ENCODE measurements at regions not wholly inside any gene's neighbourhood (a gene's known extent, or its start where the extent isn't known, plus 50 kb on each side); places are given as distances from the start of the nearest gene placed in this dataset.

DNA sequence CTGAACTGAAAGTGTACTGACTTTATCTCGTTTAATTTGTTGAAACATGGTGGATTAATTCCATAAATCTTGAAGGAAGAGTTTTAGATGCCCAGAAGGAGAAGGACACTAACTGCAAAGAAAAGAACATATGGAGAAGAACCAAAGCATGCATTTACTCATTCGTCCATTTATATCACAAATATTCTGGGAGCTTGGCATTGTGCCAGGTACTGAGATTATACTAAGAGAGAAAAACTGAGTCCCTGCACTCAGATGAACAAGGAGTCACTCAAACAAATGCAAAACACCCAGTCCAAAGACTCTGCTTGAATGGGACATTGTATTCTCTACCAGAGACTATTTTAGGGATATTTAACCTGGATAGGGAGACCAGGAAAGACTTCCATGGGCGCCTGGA, 588.0 kb upstream of the MGMT start:
- Histone ChIP-seq H3K79me2 (ENCODE audit: insufficient read depth) (no peaks in the 10 kb centered on the region), H3K4me3 (ENCODE audit: low read depth in 2 of 2, low read length in 1 of 2) (no peak overlapping the region), H3F3A (replicated peaks; ENCODE audit: insufficient read depth) (no peaks in the 10 kb centered on the region), H3K4me2 (no peak overlapping the region), H4K20me1 (ENCODE audit: insufficient read depth) (no peaks in the 10 kb centered on the region), H3K4me1 (ENCODE audit: control insufficient read depth in 1 of 2, insufficient read depth in 2 of 2, low read depth in 1 of 2, low read length in 1 of 2) (no peaks in the 10 kb centered on the region; a peak in 1 of 4 replicates), H3K9me2 (no peaks in the 10 kb centered on the region), H3K9me3 (no peaks in the 10 kb centered on the region; the same call in 1 of the 2 replicates), H3K27ac (ENCODE audit: low read depth in 2 of 2, low read length in 1 of 2) (no peak overlapping the region), H3K27me3 (ENCODE audit: insufficient read depth) (no peaks in the 10 kb centered on the region), H3K9ac (no peak overlapping the region), H2AFZ (ENCODE audit: low read depth) (no peak overlapping the region), H3K36me3 (replicated peaks in 1 of 2; ENCODE audit: control insufficient read depth in 1 of 2, insufficient read depth in 2 of 2, low read length in 1 of 2) (no peaks in the 10 kb centered on the region)
- ChIA-PET CTCF (interaction anchor here (1.3 kb wide), 1 partner anchor 18 kb away, joined by 3 read pairs; no protein-coding TSS in a partner anchor), POLR2A (no interaction called here)
- TF ChIP-seq TAF1 (IDR thresholded peaks at IDR 0.05; ENCODE audit: borderline replicate concordance, low read depth, low read length), result no peak
- no peak for TF ChIP-seq POLR2AphosphoS5 (IDR thresholded peaks at IDR 0.05; ENCODE audit: low read depth, low read length)
- no peak for TF ChIP-seq EZH2phosphoT487 (IDR thresholded peaks at IDR 0.05; ENCODE audit: borderline replicate concordance, low read depth)
- no peak for TF ChIP-seq NRF1 (IDR thresholded peaks at IDR 0.05; ENCODE audit: low read depth, low read length)
- TF ChIP-seq, protein P1, sequence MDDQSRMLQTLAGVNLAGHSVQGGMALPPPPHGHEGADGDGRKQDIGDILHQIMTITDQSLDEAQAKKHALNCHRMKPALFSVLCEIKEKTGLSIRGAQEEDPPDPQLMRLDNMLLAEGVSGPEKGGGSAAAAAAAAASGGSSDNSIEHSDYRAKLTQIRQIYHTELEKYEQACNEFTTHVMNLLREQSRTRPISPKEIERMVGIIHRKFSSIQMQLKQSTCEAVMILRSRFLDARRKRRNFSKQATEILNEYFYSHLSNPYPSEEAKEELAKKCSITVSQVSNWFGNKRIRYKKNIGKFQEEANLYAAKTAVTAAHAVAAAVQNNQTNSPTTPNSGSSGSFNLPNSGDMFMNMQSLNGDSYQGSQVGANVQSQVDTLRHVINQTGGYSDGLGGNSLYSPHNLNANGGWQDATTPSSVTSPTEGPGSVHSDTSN (IDR thresholded peaks at IDR 0.05), result no peak
- TF ChIP-seq, protein P2, sequence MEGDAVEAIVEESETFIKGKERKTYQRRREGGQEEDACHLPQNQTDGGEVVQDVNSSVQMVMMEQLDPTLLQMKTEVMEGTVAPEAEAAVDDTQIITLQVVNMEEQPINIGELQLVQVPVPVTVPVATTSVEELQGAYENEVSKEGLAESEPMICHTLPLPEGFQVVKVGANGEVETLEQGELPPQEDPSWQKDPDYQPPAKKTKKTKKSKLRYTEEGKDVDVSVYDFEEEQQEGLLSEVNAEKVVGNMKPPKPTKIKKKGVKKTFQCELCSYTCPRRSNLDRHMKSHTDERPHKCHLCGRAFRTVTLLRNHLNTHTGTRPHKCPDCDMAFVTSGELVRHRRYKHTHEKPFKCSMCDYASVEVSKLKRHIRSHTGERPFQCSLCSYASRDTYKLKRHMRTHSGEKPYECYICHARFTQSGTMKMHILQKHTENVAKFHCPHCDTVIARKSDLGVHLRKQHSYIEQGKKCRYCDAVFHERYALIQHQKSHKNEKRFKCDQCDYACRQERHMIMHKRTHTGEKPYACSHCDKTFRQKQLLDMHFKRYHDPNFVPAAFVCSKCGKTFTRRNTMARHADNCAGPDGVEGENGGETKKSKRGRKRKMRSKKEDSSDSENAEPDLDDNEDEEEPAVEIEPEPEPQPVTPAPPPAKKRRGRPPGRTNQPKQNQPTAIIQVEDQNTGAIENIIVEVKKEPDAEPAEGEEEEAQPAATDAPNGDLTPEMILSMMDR (IDR thresholded peaks at IDR 0.05), result no peak
- no peak for TF ChIP-seq ELF1 (IDR thresholded peaks at IDR 0.05)
- no peak for TF ChIP-seq SIN3A (IDR thresholded peaks at IDR 0.05; ENCODE audit: borderline replicate concordance, low read depth, low read length)
- TF ChIP-seq TCF12 (IDR thresholded peaks at IDR 0.05), result no peak
- TF ChIP-seq TEAD4 (IDR thresholded peaks at IDR 0.05; ENCODE audit: borderline replicate concordance, insufficient read depth), result no peak
- no peak for TF ChIP-seq FOXJ3 (CRISPR knock-in tag; IDR thresholded peaks at IDR 0.05)
- TF ChIP-seq, protein P3, sequence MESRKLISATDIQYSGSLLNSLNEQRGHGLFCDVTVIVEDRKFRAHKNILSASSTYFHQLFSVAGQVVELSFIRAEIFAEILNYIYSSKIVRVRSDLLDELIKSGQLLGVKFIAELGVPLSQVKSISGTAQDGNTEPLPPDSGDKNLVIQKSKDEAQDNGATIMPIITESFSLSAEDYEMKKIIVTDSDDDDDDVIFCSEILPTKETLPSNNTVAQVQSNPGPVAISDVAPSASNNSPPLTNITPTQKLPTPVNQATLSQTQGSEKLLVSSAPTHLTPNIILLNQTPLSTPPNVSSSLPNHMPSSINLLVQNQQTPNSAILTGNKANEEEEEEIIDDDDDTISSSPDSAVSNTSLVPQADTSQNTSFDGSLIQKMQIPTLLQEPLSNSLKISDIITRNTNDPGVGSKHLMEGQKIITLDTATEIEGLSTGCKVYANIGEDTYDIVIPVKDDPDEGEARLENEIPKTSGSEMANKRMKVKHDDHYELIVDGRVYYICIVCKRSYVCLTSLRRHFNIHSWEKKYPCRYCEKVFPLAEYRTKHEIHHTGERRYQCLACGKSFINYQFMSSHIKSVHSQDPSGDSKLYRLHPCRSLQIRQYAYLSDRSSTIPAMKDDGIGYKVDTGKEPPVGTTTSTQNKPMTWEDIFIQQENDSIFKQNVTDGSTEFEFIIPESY (IDR thresholded peaks at IDR 0.05; ENCODE audit: borderline replicate concordance, low read depth), result no peak
- TF ChIP-seq, protein P4, sequence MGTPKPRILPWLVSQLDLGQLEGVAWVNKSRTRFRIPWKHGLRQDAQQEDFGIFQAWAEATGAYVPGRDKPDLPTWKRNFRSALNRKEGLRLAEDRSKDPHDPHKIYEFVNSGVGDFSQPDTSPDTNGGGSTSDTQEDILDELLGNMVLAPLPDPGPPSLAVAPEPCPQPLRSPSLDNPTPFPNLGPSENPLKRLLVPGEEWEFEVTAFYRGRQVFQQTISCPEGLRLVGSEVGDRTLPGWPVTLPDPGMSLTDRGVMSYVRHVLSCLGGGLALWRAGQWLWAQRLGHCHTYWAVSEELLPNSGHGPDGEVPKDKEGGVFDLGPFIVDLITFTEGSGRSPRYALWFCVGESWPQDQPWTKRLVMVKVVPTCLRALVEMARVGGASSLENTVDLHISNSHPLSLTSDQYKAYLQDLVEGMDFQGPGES (IDR thresholded peaks at IDR 0.05; ENCODE audit: low read depth, low read length), result no peak
- TF ChIP-seq, protein P5, sequence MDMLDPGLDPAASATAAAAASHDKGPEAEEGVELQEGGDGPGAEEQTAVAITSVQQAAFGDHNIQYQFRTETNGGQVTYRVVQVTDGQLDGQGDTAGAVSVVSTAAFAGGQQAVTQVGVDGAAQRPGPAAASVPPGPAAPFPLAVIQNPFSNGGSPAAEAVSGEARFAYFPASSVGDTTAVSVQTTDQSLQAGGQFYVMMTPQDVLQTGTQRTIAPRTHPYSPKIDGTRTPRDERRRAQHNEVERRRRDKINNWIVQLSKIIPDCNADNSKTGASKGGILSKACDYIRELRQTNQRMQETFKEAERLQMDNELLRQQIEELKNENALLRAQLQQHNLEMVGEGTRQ (IDR thresholded peaks at IDR 0.05; ENCODE audit: borderline replicate concordance, low read depth, low read length), result no peak
- no peak for TF ChIP-seq FOXM1 (IDR thresholded peaks at IDR 0.05; ENCODE audit: low read depth)
- no peak for TF ChIP-seq RFX5 (IDR thresholded peaks at IDR 0.05; ENCODE audit: low read length)
- TF ChIP-seq MXI1 (IDR thresholded peaks at IDR 0.05; ENCODE audit: low read depth, low read length), result no peak
- TF ChIP-seq CHD2 (IDR thresholded peaks at IDR 0.05; ENCODE audit: low read length, partially characterized antibody), result no peak
- WGBS (ENCODE audit: low lambda C conversion rate), result 16% methylated on average over 3 of the region's 3 CpGs
- DNase-seq, result no peak
